Skin epidermis (tissue), 12 donors: ENCODE measurements at regions not wholly inside any gene's neighbourhood (a gene's known extent, or its start where the extent isn't known, plus 50 kb on each side); places are given as distances from the start of the nearest gene placed in this dataset.
A peak's percentile ranks its signal among the peaks of the same experiment; 100 is the strongest.
"Not testable (repeated sequence)": the region's sequence is repeated elsewhere in the genome, so short reads cannot be mapped to it uniquely, and the experiment has no call there.

ENCODE experiments used
- H3K27ac ChIP-seq, 21 experiments: fragments of 200-600 bp; sonication (generic) in 11 of 21; one replicate each; pipeline ENCODE4 v1.5.0; 2020; ENCODE audit warnings: mild to moderate bottlenecking in 3 of 21, inconsistent platforms in 2 of 21, moderate library complexity in 2 of 21
- H3K4me3 ChIP-seq, 7 experiments: fragments of 200-600 bp; sonication (generic) in 2 of 7; one replicate each; pipeline ENCODE4 v1.5.0; 2020; ENCODE audit warnings: inconsistent platforms in 2 of 7, mild to moderate bottlenecking in 2 of 7, moderate library complexity in 1 of 7

GRCh38 chrY:19644889-19645638 lies 99.5 kb downstream of the KDM5D start:
- no peak overlapping the region for H3K4me3 ChIP-seq

DNA sequence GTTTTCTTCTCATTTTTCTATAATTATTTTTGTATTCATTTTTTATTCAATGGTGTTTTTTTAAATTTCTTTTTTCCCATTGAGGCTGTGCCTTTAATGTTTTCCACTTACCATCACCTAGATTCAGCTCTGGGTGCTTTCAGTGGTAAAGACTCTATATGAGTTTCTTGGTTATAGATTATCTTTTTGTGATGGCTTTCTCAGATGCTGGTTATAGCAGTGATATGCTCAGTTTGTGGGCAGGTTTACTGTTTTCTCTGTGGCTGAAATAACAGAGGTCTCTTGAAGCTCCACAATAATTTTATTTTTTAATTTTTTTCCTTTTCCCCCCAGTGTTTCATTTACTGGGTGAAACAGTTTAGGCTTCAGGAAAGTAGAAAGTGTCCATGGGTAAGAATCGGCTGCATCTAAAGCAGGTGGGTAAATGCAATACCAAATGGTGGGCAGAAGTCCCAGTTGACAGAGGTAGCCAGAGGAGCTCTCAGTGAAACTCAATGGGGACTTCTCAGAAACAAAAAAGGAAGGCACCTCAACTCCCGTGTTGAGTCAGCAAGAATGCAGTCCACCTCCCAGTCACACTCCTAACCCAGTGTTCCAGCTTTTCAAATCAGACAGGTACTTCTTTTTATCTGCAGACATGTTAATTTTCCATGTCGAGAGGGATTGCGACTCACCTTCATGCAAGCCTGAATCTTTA lies 106.7 kb downstream of the KDM5D start:
- H3K27ac ChIP-seq: no peak overlapping the region
- no peak overlapping the region for H3K4me3 ChIP-seq

More at GRCh38 chrY:19644889-19645638, 99.5 kb downstream of the KDM5D start:
- no peak overlapping the region for H3K27ac ChIP-seq

- Histone ChIP-seq H3K4me3 (no peak overlapping the region), H3K27ac (no peak overlapping the region)
These were observed 115.6 kb downstream of the KDM5D start for GRCh38 chrY:19628926-19629325.

DNA sequence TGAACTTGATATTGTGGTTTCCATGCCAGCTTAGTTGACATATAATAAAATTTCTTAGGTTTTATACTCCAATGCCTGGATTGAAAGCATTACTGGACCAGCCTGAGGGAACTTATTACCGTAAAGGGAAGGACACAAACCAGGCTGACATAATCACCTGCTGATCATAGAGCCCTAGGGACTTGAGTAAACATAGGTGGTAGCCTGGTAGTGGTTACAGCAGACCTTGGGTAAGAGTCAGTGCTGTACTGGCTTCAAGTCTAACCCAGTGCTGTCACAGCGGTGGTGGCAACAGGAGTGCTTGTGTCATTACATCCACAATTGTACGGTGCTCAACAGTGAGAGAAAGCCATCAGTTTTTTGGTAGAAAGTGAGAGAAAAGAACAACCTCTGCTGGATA lies 122.1 kb downstream of the KDM5D start:
- Histone ChIP-seq H3K27ac (no peak overlapping the region), H3K4me3 (no peak overlapping the region)

- Histone ChIP-seq H3K4me3 (no peak overlapping the region), H3K27ac (no peak overlapping the region)
These were observed 122.8 kb downstream of the KDM5D start for GRCh38 chrY:19621756-19622155.

DNA sequence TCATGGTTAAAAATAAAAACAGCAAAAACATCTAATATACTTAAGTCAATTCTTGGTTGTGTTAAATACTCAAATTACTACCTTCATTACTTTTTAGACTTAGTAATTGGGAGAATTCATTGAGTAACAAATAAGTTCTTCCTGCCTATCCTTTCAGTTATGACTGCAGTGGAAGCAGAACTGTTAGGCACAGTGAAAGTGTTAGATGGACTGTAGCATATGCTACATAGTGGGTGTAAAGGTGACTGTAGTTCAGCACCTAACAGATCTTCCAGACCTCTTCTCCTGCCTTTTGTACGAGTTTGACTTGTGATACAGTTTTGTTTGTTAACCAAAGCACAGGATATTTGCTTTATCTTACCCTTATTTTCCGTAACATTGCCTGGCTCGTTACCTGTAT lies 143.4 kb downstream of the KDM5D start:
- Histone ChIP-seq H3K27ac (no peak overlapping the region), H3K4me3 (no peak overlapping the region)

DNA sequence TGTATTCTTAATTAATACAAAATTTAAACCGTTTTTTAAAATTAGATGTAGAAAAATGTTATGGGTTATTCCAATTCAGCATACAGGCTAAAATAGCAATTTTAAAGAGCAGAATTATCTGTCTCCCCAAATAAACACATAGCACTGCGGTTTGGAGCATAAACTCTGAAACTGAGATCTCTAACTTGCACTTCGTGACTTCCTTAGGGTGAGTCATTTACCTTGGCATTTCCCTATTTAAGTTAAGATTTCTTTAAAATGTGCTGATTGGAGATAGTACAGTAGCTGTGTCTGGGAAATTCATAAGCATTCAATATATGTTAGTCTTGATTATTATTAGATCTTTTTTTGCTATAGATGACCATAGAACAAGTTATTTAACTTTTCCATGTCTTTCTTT lies 143.8 kb downstream of the KDM5D start:
- no peak overlapping the region for H3K27ac ChIP-seq
- no peak overlapping the region for H3K4me3 ChIP-seq

- Histone ChIP-seq H3K4me3 (no peak overlapping the region), H3K27ac (no peak overlapping the region)
These were observed 154.3 kb downstream of the KDM5D start for GRCh38 chrY:19590235-19590634.

- no peak overlapping the region for H3K4me3 ChIP-seq
- H3K27ac ChIP-seq: no peak overlapping the region
These were observed 154.9 kb downstream of the KDM5D start for GRCh38 chrY:19589664-19590063.

GRCh38 chrY:19587311-19587710 lies 157.2 kb downstream of the KDM5D start:
- Histone ChIP-seq H3K27ac (no peak overlapping the region), H3K4me3 (no peak overlapping the region)

- not testable (repeated sequence) for H3K27ac ChIP-seq, H3K4me3 ChIP-seq
These were observed 163.5 kb downstream of the KDM5D start for GRCh38 chrY:19580990-19581389.

GRCh38 chrY:19578281-19578874 lies 166.1 kb downstream of the KDM5D start:
- no peak overlapping the region for H3K27ac ChIP-seq
- H3K4me3 ChIP-seq: no peak overlapping the region

- Histone ChIP-seq H3K4me3 (no peak overlapping the region), H3K27ac (no peak overlapping the region)
These were observed 167.3 kb downstream of the KDM5D start for GRCh38 chrY:19577250-19577649.

- H3K27ac ChIP-seq: no peak overlapping the region
- no peak overlapping the region for H3K4me3 ChIP-seq
These were observed 169.6 kb downstream of the KDM5D start for GRCh38 chrY:19574939-19575338.

- Histone ChIP-seq H3K27ac (no peak overlapping the region), H3K4me3 (no peak overlapping the region)
These were observed 170.9 kb downstream of the KDM5D start for GRCh38 chrY:19573646-19574045.

DNA sequence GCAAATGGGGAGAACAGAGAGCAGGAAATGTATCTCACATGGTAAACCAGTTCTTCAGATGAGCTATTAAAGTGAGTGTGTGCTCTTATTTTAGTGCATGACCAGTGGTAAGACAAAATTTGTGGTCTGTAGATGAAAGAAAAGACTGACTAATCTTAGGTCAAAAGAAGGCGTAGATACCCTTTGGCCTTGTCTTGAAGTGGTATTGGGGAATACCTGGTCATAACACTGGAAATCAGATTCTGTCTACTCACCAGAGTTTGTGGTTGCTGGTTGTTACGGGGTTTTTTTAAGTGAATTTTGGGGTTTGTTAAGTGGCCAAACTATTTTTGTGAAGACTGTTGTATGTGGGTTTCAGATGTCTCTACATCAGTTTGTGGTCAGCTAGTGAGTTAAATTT lies 173.5 kb downstream of the KDM5D start:
- H3K4me3 ChIP-seq: no peak overlapping the region

GRCh38 chrY:19567943-19568342 lies 176.6 kb downstream of the KDM5D start:
- peak overlapping the region in 6 of 7 experiments; percentile 48 to 64 (median 54) for H3K4me3 ChIP-seq
- H3K27ac ChIP-seq: peak overlapping the region in 11 of 21 experiments; percentile 66 to 87 (median 83)

More for the DNA sequence above, 173.5 kb downstream of the KDM5D start:
- no peak overlapping the region for H3K27ac ChIP-seq

DNA sequence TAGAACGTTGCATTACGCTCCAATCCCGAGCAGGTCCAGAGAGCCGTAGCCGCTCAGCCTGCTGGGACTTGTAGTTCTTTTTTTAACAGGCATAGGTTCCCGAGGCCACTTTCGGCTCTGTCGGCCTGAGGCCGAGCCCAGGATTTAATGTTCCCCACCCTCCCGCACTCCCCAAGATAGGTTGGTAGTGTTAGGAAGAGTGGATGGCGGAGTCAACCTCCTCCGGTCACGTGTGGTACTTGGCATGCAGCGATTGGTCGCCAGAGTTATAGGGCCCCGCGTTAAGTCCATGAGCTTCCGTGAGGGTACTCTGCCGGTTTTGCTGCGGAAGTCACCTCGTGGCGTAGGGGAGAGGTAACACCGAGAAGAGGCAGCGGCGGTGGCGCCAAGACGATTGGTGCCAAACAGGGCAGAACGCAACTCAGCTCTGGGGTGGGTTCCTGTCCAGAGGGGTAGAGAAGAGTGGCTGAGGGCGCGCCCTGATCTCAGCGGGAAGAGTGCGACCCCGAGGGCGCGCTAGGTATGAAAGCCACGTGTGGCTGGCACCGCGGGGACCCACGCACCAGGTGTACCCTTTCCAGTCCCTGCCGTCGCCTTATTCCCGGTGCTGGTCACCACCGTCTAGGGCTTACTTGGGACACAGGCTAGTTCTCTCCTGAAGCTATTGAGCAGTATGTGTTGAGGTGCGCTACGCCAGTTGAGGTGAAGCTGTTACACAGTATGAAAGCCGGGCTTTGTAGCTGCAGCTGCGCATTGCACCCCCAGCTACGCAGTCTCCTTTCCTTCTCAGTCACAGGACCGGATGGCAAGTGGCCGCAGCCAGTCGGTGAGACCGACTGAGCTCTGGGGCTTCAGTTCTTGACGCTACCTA lies 177.2 kb downstream of the KDM5D start:
- peak overlapping the region in 6 of 7 experiments; percentile 48 to 64 (median 54) for H3K4me3 ChIP-seq
- H3K27ac ChIP-seq: peak overlapping the region in 12 of 21 experiments; percentile 66 to 87 (median 81)

DNA sequence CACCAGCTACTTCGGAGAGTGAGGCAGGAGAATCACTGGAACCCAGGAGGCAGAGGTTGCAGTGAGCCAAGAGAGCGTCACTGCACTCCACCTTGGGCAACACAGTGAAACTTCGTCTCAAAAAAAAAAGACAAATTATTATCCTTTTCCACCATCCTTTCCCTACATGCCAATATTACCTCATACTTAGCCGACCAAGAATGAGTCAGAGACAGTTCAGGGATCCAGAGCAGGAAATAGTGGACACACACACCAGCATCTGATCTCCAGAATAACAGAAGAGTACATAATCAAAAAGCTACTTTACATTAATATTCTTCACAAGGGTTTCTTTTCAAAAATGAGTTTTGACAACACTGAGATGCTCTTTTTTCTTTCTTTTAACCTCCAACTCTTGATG lies 185.4 kb downstream of the KDM5D start:
- no peak overlapping the region for H3K4me3 ChIP-seq
- no peak overlapping the region for H3K27ac ChIP-seq
